ENCODE measurements at regions not wholly inside any gene's neighbourhood (a gene's known extent, or its start where the extent isn't known, plus 50 kb on each side); places are given as distances from the start of the nearest gene placed in this dataset.
A peak's percentile ranks its signal among the peaks of the same experiment; 100 is the strongest.

- DNase-seq, result peak; percentile 56
Observed at GRCh38 chr7:131235489-131236317, 92.0 kb upstream of the MKLN1 start.

- no peak for DNase-seq
Observed at GRCh38 chr7:131236318-131236672, 91.4 kb upstream of the MKLN1 start.

DNA sequence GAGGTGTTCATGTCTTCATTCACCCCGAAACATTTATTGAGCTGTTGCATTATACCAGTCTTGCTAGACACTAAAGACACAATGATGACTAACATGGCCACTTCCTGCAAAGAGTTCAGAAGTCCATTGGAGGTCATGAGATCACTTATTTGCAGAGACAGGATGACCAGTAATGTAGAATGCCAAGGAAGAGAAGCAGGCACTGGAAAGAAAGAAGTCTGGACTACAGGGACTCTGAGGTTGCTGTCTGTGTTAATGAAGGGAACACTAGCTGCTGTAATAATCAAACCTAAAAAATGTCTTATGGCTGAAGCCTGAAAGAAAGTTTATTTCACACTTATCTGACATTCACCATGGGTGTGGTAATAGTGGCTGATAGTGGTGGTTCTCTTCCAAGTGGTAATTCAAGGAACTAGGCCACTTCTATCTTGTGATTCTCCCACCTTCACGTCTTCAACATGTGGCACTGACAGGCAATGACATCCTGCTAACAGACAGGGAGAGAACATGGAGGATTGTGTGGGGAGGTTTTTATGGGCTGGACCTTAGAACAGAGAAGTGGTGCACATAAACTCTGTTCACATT lies 89.2 kb upstream of the MKLN1 start:
- DNase-seq, result no peak

- DNase-seq, result no peak
Observed at GRCh38 chr7:131241386-131241785, 86.3 kb upstream of the MKLN1 start.

- no peak for DNase-seq
Observed at GRCh38 chr7:131242123-131242650, 85.5 kb upstream of the MKLN1 start.

- peak; percentile 9 for DNase-seq
Observed at GRCh38 chr7:131244259-131244852, 83.3 kb upstream of the MKLN1 start.

- no peak for DNase-seq
Observed at GRCh38 chr7:131249003-131249402, 78.7 kb upstream of the MKLN1 start.

- DNase-seq, result no peak
Observed at GRCh38 chr7:131249483-131249882, 78.2 kb upstream of the MKLN1 start.

DNA sequence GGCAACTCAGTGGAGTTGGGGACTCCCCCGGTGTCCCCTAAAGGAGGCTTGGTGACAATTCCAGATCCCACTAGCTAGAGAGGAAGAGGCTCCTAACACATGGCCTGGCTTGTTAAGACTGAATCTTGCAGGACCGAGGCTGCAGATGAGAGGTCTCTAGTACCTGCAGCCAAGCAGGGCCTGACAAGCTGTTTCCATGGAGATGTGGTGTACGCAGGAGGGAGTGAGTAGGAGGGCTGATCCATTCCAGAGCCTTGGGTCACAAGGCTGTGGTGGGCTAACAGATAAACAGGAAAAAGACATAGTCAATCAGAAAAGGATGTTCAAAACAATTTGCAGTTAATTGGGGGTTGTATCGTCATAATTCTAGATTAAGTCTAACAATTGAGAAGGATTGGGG lies 77.3 kb upstream of the MKLN1 start:
- DNase-seq, result no peak

- DNase-seq, result no peak
Observed at GRCh38 chr7:131251371-131251770, 76.3 kb upstream of the MKLN1 start.

- no peak for DNase-seq
Observed at GRCh38 chr7:131252976-131253375, 74.7 kb upstream of the MKLN1 start.

- DNase-seq, result no peak
Observed at GRCh38 chr7:131254211-131254610, 73.5 kb upstream of the MKLN1 start.

GRCh38 chr7:131255242-131255641 lies 72.4 kb upstream of the MKLN1 start:
- DNase-seq, result no peak

- no peak for DNase-seq
Observed at GRCh38 chr7:131261476-131261994, 66.1 kb upstream of the MKLN1 start.

DNA sequence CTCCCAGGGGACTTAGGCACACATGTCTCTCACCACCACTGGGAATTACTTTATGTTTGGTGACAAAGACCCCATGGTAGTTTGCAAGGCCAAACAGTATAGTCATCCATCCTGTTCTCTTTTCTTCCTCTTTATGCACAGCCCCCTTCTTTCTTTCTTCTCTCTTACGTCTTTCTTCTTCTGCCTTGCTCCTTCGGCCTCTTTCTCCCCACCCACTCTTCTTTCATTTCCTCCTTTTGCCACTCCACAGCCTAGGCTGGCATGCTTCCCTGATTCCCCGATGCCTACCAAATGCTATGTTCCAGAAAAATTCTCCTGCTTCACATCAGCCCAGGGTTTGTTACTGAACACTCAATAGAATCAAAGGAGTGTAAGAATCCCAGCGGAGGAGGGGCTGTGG lies 62.4 kb upstream of the MKLN1 start:
- DNase-seq, result no peak

DNA sequence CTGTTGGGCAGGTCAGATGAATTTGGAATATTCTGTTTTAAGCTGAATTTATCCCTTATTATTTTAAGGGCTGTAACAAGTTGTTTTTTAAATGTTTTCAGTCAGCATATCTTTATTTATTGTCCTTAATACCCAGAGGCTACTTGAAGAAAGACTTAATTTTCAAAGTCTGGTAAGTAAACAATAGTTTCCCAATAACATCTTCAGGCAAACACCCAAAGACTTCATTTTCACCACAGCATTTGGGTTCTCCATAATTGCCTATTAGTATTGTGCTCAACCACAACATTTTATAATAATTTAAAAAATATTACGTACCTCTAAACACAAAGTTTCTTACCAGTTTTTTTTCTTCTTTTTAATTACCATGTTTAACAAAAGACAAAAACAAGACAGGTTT lies 60.0 kb upstream of the MKLN1 start:
- DNase-seq, result no peak

- no peak for DNase-seq
Observed at GRCh38 chr7:131268906-131269305, 58.8 kb upstream of the MKLN1 start.

DNA sequence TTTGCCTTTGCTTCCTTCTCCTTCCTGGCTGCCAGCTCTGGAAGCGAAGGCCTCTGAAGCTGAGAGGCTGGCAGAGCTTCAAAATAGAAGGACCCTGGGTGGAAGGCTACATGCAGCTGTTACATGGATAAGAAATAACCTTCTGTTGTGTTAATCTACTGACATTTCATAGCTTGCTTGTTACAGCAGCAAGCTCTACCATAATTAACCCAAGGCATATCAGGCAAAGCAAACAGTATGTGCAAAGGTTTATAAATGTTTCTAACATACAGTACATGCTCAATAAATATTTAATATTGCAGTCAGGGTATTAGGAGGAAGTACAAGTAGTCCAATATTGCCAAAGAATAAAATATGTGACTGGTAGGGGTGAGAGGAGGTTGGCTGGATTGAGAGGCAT lies 55.6 kb upstream of the MKLN1 start:
- DNase-seq, result no peak

DNA sequence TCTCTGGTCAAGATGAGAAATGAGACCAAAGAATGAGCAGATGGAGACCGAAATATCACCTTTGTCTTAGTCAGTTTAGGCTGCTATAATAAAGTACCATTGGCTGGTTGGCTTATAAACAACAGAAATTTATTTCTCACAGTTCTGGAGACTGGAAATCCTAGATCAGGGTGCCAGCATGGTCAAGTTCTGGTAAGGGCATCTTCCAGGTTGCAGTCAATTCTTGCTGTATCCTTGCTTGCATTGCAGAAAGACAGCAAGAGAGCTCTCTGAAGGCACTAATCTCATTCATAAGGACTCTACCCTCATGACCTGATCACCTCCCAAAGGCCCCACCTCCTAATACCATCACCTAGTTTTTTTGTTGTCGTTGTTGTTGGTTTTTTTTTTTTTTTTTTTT lies 52.7 kb upstream of the MKLN1 start:
- DNase-seq, result no peak

DNA sequence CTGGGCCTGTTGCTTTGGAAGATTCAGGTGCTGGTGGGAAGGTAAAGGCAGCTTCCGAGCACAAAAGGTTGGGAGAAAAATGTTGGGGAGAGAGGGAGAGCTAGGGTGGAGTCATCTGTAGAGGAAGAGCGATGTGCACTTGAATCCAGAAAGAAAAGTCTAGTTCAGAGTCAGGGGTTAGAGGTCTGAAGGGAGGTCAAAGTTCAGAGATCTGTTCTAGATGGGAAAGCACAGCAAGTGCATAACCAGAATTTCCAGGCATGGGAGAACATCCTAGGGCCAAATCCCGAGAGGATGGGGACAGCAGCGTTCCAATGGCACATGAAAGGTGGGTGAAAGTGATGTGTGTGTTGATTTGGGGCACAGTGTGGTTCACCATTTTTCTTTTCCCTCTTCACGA lies 51.5 kb upstream of the MKLN1 start:
- DNase-seq, result no peak

DNA sequence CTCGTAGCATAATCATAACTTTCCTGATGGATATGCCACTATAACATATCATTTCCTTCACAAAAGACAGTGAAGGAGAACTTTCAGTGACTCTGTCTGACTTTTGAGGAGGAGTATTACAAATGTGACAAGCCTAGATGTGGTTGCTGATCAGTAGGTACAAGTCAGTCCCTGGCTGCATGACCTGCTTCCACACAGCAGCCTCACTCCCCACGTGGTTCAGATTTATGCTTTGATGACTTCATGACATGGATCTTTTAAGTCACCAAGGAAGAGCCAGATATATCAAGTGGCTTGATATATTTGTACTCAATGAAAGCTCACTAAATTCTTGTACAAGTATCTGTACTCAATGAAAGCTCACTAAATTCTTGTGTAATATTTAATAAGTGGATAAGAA lies 50.9 kb upstream of the MKLN1 start:
- DNase-seq, result no peak
